ENCODE measurements at regions not wholly inside any gene's neighbourhood (a gene's known extent, or its start where the extent isn't known, plus 50 kb on each side); places are given as distances from the start of the nearest gene placed in this dataset.

DNA sequence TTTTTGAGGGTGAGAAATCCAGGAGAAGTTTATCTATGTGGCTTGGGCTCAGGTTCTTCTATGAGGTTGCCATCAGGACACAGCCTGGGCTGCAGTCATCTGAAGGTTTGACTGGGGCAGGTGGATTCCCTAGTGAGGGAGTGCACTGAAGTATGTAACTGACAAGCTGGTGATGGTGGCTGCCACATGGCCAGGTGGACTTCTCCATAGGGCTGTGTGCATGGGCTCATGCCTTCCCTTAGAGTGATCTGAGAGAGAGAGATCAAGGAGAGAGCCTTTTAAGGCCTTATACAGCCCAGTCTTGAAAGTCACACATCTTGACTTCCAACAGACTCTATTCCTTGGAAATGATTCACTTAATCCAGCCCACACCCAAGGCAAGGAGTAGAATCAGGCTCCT lies 266.6 kb upstream of the PITRM1 start:
- H3K27me3 ChIP-seq (ENCODE audit: control insufficient read depth, insufficient read depth, low read length): no peaks in the 10 kb centered on the region
- no peak overlapping the region for H3K4me3 ChIP-seq (ENCODE audit: low read length)
- no peak overlapping the region for H3K9ac ChIP-seq (ENCODE audit: low read length)
- no peaks in the 10 kb centered on the region for H3K4me1 ChIP-seq (ENCODE audit: control insufficient read depth, low read depth, low read length)
- H3K9me3 ChIP-seq (ENCODE audit: control insufficient read depth, low read depth, low read length): no peaks in the 10 kb centered on the region
- H3K27ac ChIP-seq (ENCODE audit: low read length): no peak overlapping the region
- H3K36me3 ChIP-seq (ENCODE audit: control insufficient read depth, low read depth, low read length): no peaks in the 10 kb centered on the region

DNA sequence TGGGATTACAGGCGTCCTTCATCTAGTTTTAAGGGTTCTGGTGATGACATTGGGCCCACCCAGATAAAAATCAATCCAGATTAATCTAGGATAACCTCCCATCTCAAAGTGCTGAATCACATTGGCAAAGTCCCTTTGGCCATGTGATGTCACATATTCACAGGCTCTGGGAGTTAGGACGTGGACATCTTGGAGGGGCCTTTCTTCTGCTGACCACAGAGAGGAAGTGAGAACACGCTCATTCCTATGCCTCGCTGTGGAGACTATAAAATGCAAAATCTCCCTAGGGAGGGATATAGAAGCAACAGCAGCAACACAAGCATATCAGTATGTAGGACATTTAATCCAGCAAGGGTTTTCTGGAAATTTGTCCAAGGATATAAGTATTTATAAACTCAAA lies 266.0 kb upstream of the PITRM1 start:
- no peaks in the 10 kb centered on the region for H3K27me3 ChIP-seq (ENCODE audit: control insufficient read depth, insufficient read depth, low read length)
- no peaks in the 10 kb centered on the region for H3K36me3 ChIP-seq (ENCODE audit: control insufficient read depth, low read depth, low read length)
- H3K9me3 ChIP-seq (ENCODE audit: control insufficient read depth, low read depth, low read length): no peaks in the 10 kb centered on the region
- H3K27ac ChIP-seq (ENCODE audit: low read length): no peak overlapping the region
- no peaks in the 10 kb centered on the region for H3K4me1 ChIP-seq (ENCODE audit: control insufficient read depth, low read depth, low read length)
- H3K9ac ChIP-seq (ENCODE audit: low read length): no peak overlapping the region
- H3K4me3 ChIP-seq (ENCODE audit: low read length): no peak overlapping the region

DNA sequence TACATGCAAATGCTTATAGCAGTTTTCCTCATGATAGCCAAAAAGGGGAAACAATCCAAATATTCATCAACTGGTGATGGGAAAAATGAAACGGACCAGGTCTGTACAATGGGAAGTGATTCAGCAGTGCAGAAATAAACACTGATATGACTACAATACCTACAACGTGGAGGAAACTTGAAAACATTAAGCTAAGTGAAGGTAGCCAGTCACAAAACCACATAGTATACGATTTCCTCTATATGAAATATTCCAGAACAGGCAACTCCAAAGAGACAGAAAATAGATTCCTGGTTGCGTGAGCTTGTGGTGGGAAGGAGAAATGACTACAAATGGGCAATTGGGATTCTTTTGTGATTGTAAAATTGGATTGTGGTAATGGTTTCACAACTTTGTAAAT lies 263.1 kb upstream of the PITRM1 start:
- no peak overlapping the region for H3K4me3 ChIP-seq (ENCODE audit: low read length)
- H3K36me3 ChIP-seq (ENCODE audit: control insufficient read depth, low read depth, low read length): no peaks in the 10 kb centered on the region
- no peaks in the 10 kb centered on the region for H3K9me3 ChIP-seq (ENCODE audit: control insufficient read depth, low read depth, low read length)
- H3K27ac ChIP-seq (ENCODE audit: low read length): no peak overlapping the region
- H3K9ac ChIP-seq (ENCODE audit: low read length): no peak overlapping the region
- no peaks in the 10 kb centered on the region for H3K4me1 ChIP-seq (ENCODE audit: control insufficient read depth, low read depth, low read length)
- no peaks in the 10 kb centered on the region for H3K27me3 ChIP-seq (ENCODE audit: control insufficient read depth, insufficient read depth, low read length)

DNA sequence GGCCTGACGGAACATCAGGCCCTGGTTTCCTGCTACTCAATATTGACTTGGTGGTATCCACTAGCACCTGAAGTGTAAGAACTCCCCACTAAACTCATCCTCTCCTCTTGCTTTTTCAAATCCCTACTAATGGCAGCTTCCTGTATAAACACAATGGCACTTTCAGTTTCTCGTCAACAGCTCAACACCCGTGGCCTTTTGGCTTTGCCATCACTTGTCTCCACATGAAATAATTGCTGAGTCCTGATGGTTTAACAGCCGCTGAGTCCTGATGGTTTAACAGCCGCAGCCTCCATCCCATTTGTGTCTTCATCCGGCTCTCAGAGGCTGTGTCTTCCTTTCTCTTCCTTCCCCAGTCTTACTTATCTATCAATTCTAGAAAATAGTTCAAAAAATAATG lies 261.4 kb upstream of the PITRM1 start:
- H3K4me3 ChIP-seq (ENCODE audit: low read length): no peak overlapping the region
- H3K9me3 ChIP-seq (ENCODE audit: control insufficient read depth, low read depth, low read length): no peaks in the 10 kb centered on the region
- no peak overlapping the region for H3K27ac ChIP-seq (ENCODE audit: low read length)
- no peaks in the 10 kb centered on the region for H3K27me3 ChIP-seq (ENCODE audit: control insufficient read depth, insufficient read depth, low read length)
- H3K36me3 ChIP-seq (ENCODE audit: control insufficient read depth, low read depth, low read length): no peaks in the 10 kb centered on the region
- H3K4me1 ChIP-seq (ENCODE audit: control insufficient read depth, low read depth, low read length): no peaks in the 10 kb centered on the region
- H3K9ac ChIP-seq (ENCODE audit: low read length): no peak overlapping the region

DNA sequence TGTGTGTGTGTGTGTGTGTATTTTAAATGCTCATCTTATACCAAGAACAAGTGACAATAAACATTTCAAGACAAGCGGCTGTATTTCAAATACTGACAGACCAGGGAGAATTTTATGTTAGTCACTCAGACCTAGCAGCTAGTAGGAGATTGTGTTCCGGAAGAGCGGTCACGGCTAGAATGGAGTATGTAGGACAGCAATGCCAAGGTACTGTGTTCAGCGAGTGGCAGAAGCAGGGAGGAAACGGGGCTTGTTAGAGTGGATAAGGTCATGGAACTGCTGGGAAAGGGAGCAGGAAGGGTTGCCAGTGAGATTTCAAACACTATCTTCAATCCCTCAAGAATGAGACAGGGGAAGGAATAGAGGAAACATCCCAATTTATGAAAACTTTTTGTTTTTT lies 260.5 kb upstream of the PITRM1 start:
- no peaks in the 10 kb centered on the region for H3K9me3 ChIP-seq (ENCODE audit: control insufficient read depth, low read depth, low read length)
- no peaks in the 10 kb centered on the region for H3K4me1 ChIP-seq (ENCODE audit: control insufficient read depth, low read depth, low read length)
- H3K36me3 ChIP-seq (ENCODE audit: control insufficient read depth, low read depth, low read length): no peaks in the 10 kb centered on the region
- H3K9ac ChIP-seq (ENCODE audit: low read length): no peak overlapping the region
- H3K4me3 ChIP-seq (ENCODE audit: low read length): no peak overlapping the region
- H3K27ac ChIP-seq (ENCODE audit: low read length): no peak overlapping the region
- H3K27me3 ChIP-seq (ENCODE audit: control insufficient read depth, insufficient read depth, low read length): no peaks in the 10 kb centered on the region

DNA sequence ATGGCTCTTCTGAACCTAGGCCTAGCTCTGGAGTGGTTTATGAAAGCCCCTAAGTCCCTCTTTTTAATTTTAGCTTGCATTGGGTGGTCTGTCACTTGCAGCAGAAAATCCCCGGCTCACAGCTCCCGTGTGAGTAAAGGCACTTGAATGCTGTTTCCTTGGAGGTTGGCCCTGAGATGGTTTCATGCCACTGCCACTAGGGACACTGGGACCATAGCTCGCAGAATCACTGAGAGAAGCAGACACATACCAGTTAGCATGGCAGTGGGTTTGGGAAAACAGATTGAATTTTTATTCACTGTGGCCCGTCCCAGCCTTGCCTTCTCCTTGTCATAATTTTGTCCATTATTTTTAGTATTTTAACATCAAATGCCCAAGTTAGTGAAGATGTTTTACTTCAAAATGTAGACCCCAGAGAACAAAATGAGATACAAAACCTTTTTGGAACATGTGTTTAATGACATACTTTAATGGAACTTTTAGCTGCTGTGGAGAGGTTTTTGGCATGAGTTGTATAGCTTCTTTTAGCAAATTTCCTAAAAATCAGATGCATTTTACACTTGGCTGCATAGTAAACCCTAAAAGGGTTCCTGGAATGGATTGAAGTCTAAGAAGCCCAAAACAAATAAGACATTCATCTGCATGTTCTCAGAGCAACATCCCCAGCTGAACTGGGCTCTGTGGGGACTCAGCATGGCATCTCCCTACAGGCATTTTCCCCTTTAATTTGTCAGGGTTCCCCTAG lies 259.7 kb upstream of the PITRM1 start:
- Histone ChIP-seq H3K27me3 (ENCODE audit: control insufficient read depth, insufficient read depth, low read length) (no peaks in the 10 kb centered on the region), H3K4me1 (ENCODE audit: control insufficient read depth, low read depth, low read length) (no peaks in the 10 kb centered on the region), H3K9ac (ENCODE audit: low read length) (no peak overlapping the region), H3K36me3 (ENCODE audit: control insufficient read depth, low read depth, low read length) (no peaks in the 10 kb centered on the region), H3K9me3 (ENCODE audit: control insufficient read depth, low read depth, low read length) (no peaks in the 10 kb centered on the region), H3K27ac (ENCODE audit: low read length) (no peak overlapping the region), H3K4me3 (ENCODE audit: low read length) (no peak overlapping the region)

DNA sequence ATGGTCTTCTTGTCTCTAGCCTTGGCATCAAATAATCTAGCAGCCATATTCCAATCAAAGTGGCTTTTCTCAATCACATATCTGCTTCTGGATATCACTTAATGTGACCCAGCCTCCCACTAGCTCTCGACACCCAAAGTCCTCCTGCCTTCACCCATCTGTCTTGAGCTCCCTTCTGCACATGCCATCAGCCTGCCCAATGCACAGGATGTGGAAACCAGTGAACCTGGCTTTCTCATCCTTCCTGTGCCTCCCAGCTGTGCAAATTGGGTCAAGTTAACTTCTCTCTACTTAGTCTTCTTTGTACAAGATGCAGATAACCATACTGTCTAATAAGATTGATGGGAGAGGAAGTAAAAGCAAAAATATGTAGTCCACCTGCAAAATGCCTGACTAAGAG lies 257.9 kb upstream of the PITRM1 start:
- Histone ChIP-seq H3K27ac (ENCODE audit: low read length) (no peak overlapping the region), H3K36me3 (ENCODE audit: control insufficient read depth, low read depth, low read length) (no peaks in the 10 kb centered on the region), H3K9me3 (ENCODE audit: control insufficient read depth, low read depth, low read length) (no peaks in the 10 kb centered on the region), H3K4me3 (ENCODE audit: low read length) (no peak overlapping the region), H3K4me1 (ENCODE audit: control insufficient read depth, low read depth, low read length) (no peaks in the 10 kb centered on the region), H3K27me3 (ENCODE audit: control insufficient read depth, insufficient read depth, low read length) (no peaks in the 10 kb centered on the region), H3K9ac (ENCODE audit: low read length) (no peak overlapping the region)

DNA sequence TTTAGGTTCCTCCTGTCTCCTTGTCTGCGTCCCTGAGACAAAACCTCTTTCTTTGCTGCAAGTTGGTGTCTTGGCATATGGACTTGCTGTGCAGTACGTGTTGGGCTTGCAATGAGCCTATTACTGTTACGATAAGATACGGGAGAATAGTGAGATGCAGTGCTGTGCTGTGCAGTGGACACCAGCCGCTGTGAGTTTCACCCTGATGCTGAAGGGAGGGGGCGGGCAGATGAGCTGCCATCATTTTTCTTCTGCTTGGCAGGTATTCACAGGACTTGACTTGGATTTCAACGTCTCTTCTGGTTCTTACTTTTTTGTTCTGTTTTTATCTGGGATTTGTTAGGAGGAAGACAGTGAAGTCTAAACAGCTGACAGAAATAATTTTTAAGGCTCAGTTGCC lies 257.1 kb upstream of the PITRM1 start:
- Histone ChIP-seq H3K27ac (ENCODE audit: low read length) (no peak overlapping the region), H3K27me3 (ENCODE audit: control insufficient read depth, insufficient read depth, low read length) (no peaks in the 10 kb centered on the region), H3K4me1 (ENCODE audit: control insufficient read depth, low read depth, low read length) (no peaks in the 10 kb centered on the region), H3K9me3 (ENCODE audit: control insufficient read depth, low read depth, low read length) (no peaks in the 10 kb centered on the region), H3K9ac (ENCODE audit: low read length) (no peak overlapping the region), H3K4me3 (ENCODE audit: low read length) (no peak overlapping the region), H3K36me3 (ENCODE audit: control insufficient read depth, low read depth, low read length) (no peaks in the 10 kb centered on the region)

DNA sequence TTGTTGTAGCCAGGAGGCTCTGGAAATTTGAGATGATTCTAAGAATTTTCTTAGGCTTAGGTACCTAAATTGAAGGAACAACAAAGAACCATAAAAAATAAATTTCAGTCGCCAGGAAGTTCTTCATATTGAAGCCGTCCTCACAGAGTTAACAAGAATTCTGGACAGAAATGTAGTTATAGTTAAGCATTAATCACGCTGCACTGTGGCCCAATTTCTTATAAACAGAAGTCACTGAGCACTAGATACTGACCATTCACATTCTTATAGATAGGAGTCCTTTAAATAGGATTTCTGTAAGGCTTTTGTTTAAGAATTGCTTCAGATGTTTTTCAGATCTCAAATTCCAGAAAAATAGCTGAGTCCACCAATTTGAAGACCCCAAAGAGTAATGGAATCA lies 256.2 kb upstream of the PITRM1 start:
- no peaks in the 10 kb centered on the region for H3K4me1 ChIP-seq (ENCODE audit: control insufficient read depth, low read depth, low read length)

DNA sequence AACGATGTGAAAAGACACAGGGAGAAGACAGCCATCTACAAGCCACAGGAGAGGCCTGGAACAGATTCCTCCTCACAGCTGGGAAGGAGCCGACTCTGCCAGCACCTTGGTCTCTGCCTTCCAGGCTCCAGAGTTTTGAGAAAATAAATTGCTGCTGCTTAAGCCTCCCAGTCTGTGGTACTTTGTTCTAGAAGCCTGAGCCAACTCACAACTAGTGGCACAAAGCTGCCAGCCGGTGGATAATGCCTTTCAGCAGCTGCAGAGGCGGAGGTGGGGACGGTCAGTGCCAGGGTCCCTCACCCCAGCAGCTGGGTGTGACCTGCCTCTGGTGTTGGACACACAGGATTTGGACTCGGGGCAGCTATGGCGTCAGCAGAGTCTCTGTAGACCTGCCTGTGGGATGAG lies 255.4 kb upstream of the PITRM1 start:
- H3K4me3 ChIP-seq (ENCODE audit: low read length): no peak overlapping the region
- H3K4me1 ChIP-seq (ENCODE audit: control insufficient read depth, low read depth, low read length): no peaks in the 10 kb centered on the region
- no peak overlapping the region for H3K9ac ChIP-seq (ENCODE audit: low read length)
- no peak overlapping the region for H3K27ac ChIP-seq (ENCODE audit: low read length)
- H3K36me3 ChIP-seq (ENCODE audit: control insufficient read depth, low read depth, low read length): no peaks in the 10 kb centered on the region
- no peaks in the 10 kb centered on the region for H3K27me3 ChIP-seq (ENCODE audit: control insufficient read depth, insufficient read depth, low read length)
- no peaks in the 10 kb centered on the region for H3K9me3 ChIP-seq (ENCODE audit: control insufficient read depth, low read depth, low read length)

More for the DNA sequence above, 256.2 kb upstream of the PITRM1 start:
- H3K36me3 ChIP-seq (ENCODE audit: control insufficient read depth, low read depth, low read length): no peaks in the 10 kb centered on the region
- H3K9ac ChIP-seq (ENCODE audit: low read length): no peak overlapping the region
- no peaks in the 10 kb centered on the region for H3K27me3 ChIP-seq (ENCODE audit: control insufficient read depth, insufficient read depth, low read length)
- no peak overlapping the region for H3K4me3 ChIP-seq (ENCODE audit: low read length)
- H3K27ac ChIP-seq (ENCODE audit: low read length): no peak overlapping the region
- H3K9me3 ChIP-seq (ENCODE audit: control insufficient read depth, low read depth, low read length): no peaks in the 10 kb centered on the region

DNA sequence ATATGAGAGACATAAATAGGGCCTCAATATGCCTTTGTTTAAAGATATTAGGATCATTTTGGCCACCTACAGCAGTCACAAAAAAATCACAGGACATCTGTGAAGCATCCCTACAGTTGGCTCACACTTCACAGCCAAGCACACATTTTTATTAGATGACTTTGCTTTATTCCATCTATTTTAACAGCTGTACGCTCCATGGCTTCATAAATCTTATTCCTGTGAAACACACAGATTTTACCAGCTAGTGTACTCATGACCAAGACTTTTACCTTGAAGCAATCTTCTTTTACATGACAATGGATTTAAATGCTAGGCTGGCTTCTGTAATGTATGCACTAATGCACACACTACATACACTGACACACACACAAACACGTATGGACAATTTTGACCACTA lies 254.8 kb upstream of the PITRM1 start:
- H3K9ac ChIP-seq (ENCODE audit: low read length): no peak overlapping the region

DNA sequence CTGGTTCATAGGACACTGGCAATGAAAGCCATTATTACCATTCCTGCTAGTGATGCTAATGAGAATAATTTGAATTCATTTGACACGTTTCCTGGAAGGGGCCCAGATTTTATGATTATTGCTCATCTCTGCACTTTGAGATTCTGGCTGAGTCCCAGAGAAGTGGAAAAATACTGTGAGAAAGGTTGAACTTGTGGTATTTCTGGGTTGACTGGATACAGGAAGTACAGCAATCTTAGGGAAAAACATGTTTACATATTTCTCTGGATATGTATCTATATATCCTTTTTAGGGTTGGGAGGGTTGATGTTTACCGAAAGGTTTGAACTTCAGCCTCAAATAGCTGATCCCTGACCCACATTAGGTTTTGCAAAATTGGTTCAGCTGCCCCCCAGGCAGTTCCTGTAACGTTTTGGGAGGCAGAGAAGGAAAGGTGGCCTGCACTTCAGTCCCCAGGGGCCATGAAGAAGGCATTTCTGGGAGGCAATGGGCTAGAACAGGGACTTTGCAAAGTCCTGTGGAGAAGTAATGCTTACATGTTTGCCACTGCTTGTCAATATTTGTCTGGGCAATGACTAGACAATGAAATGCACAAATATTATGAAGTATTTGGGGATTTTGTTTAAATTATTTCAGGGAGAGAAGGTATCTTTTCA lies 253.7 kb upstream of the PITRM1 start:
- H3K4me1 ChIP-seq (ENCODE audit: control insufficient read depth, low read depth, low read length): no peaks in the 10 kb centered on the region
- H3K9me3 ChIP-seq (ENCODE audit: control insufficient read depth, low read depth, low read length): no peaks in the 10 kb centered on the region
- H3K27me3 ChIP-seq (ENCODE audit: control insufficient read depth, insufficient read depth, low read length): no peaks in the 10 kb centered on the region
- H3K4me3 ChIP-seq (ENCODE audit: low read length): no peak overlapping the region
- no peak overlapping the region for H3K27ac ChIP-seq (ENCODE audit: low read length)
- H3K9ac ChIP-seq (ENCODE audit: low read length): no peak overlapping the region
- H3K36me3 ChIP-seq (ENCODE audit: control insufficient read depth, low read depth, low read length): no peaks in the 10 kb centered on the region

More for the DNA sequence above, 254.8 kb upstream of the PITRM1 start:
- Histone ChIP-seq H3K9me3 (ENCODE audit: control insufficient read depth, low read depth, low read length) (no peaks in the 10 kb centered on the region), H3K4me1 (ENCODE audit: control insufficient read depth, low read depth, low read length) (no peaks in the 10 kb centered on the region), H3K27me3 (ENCODE audit: control insufficient read depth, insufficient read depth, low read length) (no peaks in the 10 kb centered on the region), H3K36me3 (ENCODE audit: control insufficient read depth, low read depth, low read length) (no peaks in the 10 kb centered on the region), H3K4me3 (ENCODE audit: low read length) (no peak overlapping the region), H3K27ac (ENCODE audit: low read length) (no peak overlapping the region)
